ENCODE measurements at regions not wholly inside any gene's neighbourhood (a gene's known extent, or its start where the extent isn't known, plus 50 kb on each side); places are given as distances from the start of the nearest gene placed in this dataset.

DNA sequence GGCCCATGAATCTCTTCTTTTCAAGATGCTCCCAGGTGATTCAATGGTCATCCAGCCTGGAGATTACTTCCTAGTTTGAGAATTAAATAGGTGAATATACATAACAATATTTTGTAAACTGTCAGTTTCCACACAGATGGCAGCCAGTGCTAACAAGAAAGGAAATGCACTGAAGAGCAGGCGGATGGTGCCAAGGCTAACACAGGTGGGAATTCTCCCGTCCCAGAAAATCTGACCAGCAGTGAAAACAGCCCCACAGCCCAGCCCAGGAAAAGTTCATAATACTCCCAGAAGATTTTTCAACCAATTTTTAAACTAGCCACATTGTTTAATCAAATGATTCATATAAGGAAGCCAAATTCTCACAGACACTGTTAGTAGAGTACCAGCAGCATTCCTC lies 387.2 kb upstream of the GATB start:
- BruUV-seq (replicated peaks) = no TSS peak
- H3K9ac ChIP-seq (ENCODE audit: low read length) = no peak overlapping the region
- no peaks in the 10 kb centered on the region for H3K9me2 ChIP-seq (ENCODE audit: insufficient read depth)
- ChIA-PET CTCF (no interaction called here), POLR2A (no interaction called here), RAD21 (ENCODE audit: low non-redundant PET in 1 of 2, low total read pairs in 2 of 2, uncharacterized antibody in 2 of 2, unreplicated experiment in 2 of 2) (no interaction called here)
- H3K36me3 ChIP-seq (ENCODE audit: control insufficient read depth in 1 of 2, insufficient read depth in 2 of 2, low read length in 2 of 2) = no peaks in the 10 kb centered on the region
- no peaks in the 10 kb centered on the region for H3K4me1 ChIP-seq (ENCODE audit: control insufficient read depth in 1 of 2, insufficient read depth in 2 of 2, low read length in 2 of 2)
- TF ChIP-seq ATF3 (IDR thresholded peaks at IDR 0.05) (no peak), ZFX (IDR thresholded peaks at IDR 0.05) (no peak), ELF1 (IDR thresholded peaks at IDR 0.05; ENCODE audit: borderline replicate concordance, low read depth) (no peak), TCF7L2 (IDR thresholded peaks at IDR 0.05; ENCODE audit: borderline replicate concordance, extremely low read depth, insufficient read depth, insufficient read length) (no peak), EGR1 (IDR thresholded peaks at IDR 0.05; ENCODE audit: low read depth) (no peak), YY1 (IDR thresholded peaks at IDR 0.05; ENCODE audit: extremely low read depth, insufficient replicate concordance, low read depth, low read length) (no peak), SRF (IDR thresholded peaks at IDR 0.05; ENCODE audit: low read depth) (no peak), EZH2 (IDR thresholded peaks at IDR 0.05) (no peak), SP1 (IDR thresholded peaks at IDR 0.05; ENCODE audit: low read depth) (no peak), CBX3 (IDR thresholded peaks at IDR 0.05; ENCODE audit: low read depth) (no peak), CEBPB (IDR thresholded peaks at IDR 0.05; ENCODE audit: low read depth) (no peak), RAD21 (IDR thresholded peaks at IDR 0.05; ENCODE audit: low read depth) (no peak)
- TF ChIP-seq, protein P1, sequence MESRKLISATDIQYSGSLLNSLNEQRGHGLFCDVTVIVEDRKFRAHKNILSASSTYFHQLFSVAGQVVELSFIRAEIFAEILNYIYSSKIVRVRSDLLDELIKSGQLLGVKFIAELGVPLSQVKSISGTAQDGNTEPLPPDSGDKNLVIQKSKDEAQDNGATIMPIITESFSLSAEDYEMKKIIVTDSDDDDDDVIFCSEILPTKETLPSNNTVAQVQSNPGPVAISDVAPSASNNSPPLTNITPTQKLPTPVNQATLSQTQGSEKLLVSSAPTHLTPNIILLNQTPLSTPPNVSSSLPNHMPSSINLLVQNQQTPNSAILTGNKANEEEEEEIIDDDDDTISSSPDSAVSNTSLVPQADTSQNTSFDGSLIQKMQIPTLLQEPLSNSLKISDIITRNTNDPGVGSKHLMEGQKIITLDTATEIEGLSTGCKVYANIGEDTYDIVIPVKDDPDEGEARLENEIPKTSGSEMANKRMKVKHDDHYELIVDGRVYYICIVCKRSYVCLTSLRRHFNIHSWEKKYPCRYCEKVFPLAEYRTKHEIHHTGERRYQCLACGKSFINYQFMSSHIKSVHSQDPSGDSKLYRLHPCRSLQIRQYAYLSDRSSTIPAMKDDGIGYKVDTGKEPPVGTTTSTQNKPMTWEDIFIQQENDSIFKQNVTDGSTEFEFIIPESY (IDR thresholded peaks at IDR 0.05; ENCODE audit: extremely low read depth, insufficient replicate concordance, low read length) = no peak
- peaks cover 7 to 10% of the 10 kb centered on the region in 2 experiments; a peak in 2 of 4 replicates for H3K9me3 ChIP-seq (ENCODE audit: control insufficient read depth in 1 of 2, insufficient read depth in 1 of 2, low read depth in 1 of 2, low read length in 2 of 2)
- H3K4me2 ChIP-seq (ENCODE audit: low read length) = no peak overlapping the region
- H3K27ac ChIP-seq (ENCODE audit: low read depth, low read length) = no peak overlapping the region
- no peak for ATAC-seq
- H3K27me3 ChIP-seq (ENCODE audit: insufficient read depth, low read length) = no peaks in the 10 kb centered on the region
- no peak overlapping the region for H3K4me3 ChIP-seq (replicated peaks in 1 of 2; ENCODE audit: low read depth in 1 of 2, low read length in 2 of 2)
- no peaks in the 10 kb centered on the region for H4K20me1 ChIP-seq (ENCODE audit: insufficient read depth)
- intact Hi-C loops (cut with micrococcal nuclease) = no loop called here
- DNase-seq (ENCODE audit: low read depth, low spot score) = no peak
- H2AFZ ChIP-seq (ENCODE audit: low read depth, low read length, poor library complexity, severe bottlenecking) = no peak overlapping the region
- no peaks in the 10 kb centered on the region for H3K79me2 ChIP-seq (ENCODE audit: insufficient read depth, low read length)
